GM18951 (cell line): ENCODE measurements at regions not wholly inside any gene's neighbourhood (a gene's known extent, or its start where the extent isn't known, plus 50 kb on each side); places are given as distances from the start of the nearest gene placed in this dataset.

ENCODE experiments used
- POLR2A ChIP-seq: IDR thresholded peaks from 4 replicates; pipeline ENCODE4 v1.6.1; 2011; ENCODE audit warnings: mild to moderate bottlenecking; ENCODE audit not compliant: insufficient read length, insufficient read depth; ENCODE audit errors: extremely low read depth
- in situ Hi-C: fragments of 300-500 bp; cut with MboI; formaldehyde crosslinking; loops from one replicate; pipeline ENCODE4 v1.12.0; 2022; ENCODE audit warnings: low sequenced_read_pairs, mixed read lengths, inconsistent platforms; ENCODE audit not compliant: unreplicated experiment

- TF ChIP-seq POLR2A: no peak
- in situ Hi-C loops: no loop called here
These were observed 153.2 kb upstream of the THBS1 start for GRCh38 chr15:39427705-39428104.

GRCh38 chr15:39429898-39430357, 151.0 kb upstream of the THBS1 start:
- TF ChIP-seq POLR2A: no peak
- in situ Hi-C loops: no loop called here

GRCh38 chr15:39430389-39430788, 150.5 kb upstream of the THBS1 start:
- no peak for TF ChIP-seq POLR2A

GRCh38 chr15:39431376-39431775, 149.5 kb upstream of the THBS1 start:
- in situ Hi-C loops: no loop called here
- no peak for TF ChIP-seq POLR2A

More at GRCh38 chr15:39430389-39430788, 150.5 kb upstream of the THBS1 start:
- in situ Hi-C loops: no loop called here

- TF ChIP-seq POLR2A: no peak
- in situ Hi-C loops: no loop called here
These were observed 148.9 kb upstream of the THBS1 start for GRCh38 chr15:39432026-39432425.

GRCh38 chr15:39432912-39433348, 147.9 kb upstream of the THBS1 start:
- no peak for TF ChIP-seq POLR2A
- in situ Hi-C loops: no loop called here

- in situ Hi-C loops: no loop called here
- no peak for TF ChIP-seq POLR2A
These were observed 147.5 kb upstream of the THBS1 start for GRCh38 chr15:39433376-39433775.

GRCh38 chr15:39434163-39434562, 146.7 kb upstream of the THBS1 start:
- in situ Hi-C loops: no loop called here

GRCh38 chr15:39434751-39435238, 146.1 kb upstream of the THBS1 start:
- in situ Hi-C loops: no loop called here

More at GRCh38 chr15:39434163-39434562, 146.7 kb upstream of the THBS1 start:
- no peak for TF ChIP-seq POLR2A

GRCh38 chr15:39435244-39435643, 145.6 kb upstream of the THBS1 start:
- no peak for TF ChIP-seq POLR2A
- in situ Hi-C loops: no loop called here

More at GRCh38 chr15:39434751-39435238, 146.1 kb upstream of the THBS1 start:
- TF ChIP-seq POLR2A: no peak

- no peak for TF ChIP-seq POLR2A
- in situ Hi-C loops: no loop called here
These were observed 142.6 kb upstream of the THBS1 start for GRCh38 chr15:39438260-39438659.

- no peak for TF ChIP-seq POLR2A
- in situ Hi-C loops: no loop called here
These were observed 141.9 kb upstream of the THBS1 start for GRCh38 chr15:39438799-39439592.

- TF ChIP-seq POLR2A: no peak
- in situ Hi-C loops: no loop called here
These were observed 138.0 kb upstream of the THBS1 start for GRCh38 chr15:39442898-39443297.

- no peak for TF ChIP-seq POLR2A
These were observed 137.1 kb upstream of the THBS1 start for GRCh38 chr15:39443659-39444219.

GRCh38 chr15:39444735-39445470, 136.0 kb upstream of the THBS1 start:
- TF ChIP-seq POLR2A: no peak

More at GRCh38 chr15:39443659-39444219, 137.1 kb upstream of the THBS1 start:
- in situ Hi-C loops: no loop called here

More at GRCh38 chr15:39444735-39445470, 136.0 kb upstream of the THBS1 start:
- in situ Hi-C loops: no loop called here
